ENCODE measurements at regions not wholly inside any gene's neighbourhood (a gene's known extent, or its start where the extent isn't known, plus 50 kb on each side); places are given as distances from the start of the nearest gene placed in this dataset.

DNA sequence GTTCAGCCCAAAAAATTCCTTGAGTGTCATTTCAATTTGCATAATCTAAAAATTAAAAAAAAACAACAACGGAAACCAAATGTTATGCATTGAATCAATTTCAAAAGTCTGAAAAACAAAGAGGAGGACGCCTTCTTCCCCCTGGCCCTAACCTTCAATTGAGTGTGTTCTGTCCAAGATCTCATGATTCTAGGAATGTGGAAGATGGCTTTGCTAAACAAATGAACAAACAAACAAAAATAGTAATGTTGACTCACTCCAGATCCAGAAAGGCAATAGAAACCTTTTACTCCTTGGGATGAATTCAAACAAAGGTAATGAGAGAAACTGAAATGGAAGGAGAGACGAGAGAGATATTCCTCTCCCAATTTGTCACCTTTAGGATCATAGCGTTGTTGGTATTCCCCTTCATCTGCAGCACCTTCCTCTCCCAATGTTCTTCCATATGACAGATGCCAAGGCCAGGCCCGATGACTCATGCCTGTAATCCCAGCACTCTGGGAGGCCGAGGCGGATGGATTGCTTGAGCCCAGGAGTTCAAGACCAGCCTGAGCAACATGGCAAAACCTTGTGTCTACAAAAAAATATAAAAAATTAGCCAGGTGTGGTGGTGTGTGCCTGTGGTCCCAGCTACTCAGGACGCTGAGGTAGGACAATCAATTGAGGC, 109.2 kb upstream of the ADGRF1 start:
- Histone ChIP-seq H4K20me1 (ENCODE audit: insufficient read depth, low read length) (no peaks in the 10 kb centered on the region), H3K36me3 (ENCODE audit: insufficient read depth, low read length) (no peaks in the 10 kb centered on the region), H3K4me1 (ENCODE audit: insufficient read depth, low read length) (peaks cover 11% of the 10 kb centered on the region), H2AFZ (ENCODE audit: low read length) (no peak overlapping the region), H3K79me2 (ENCODE audit: insufficient read depth, low read length) (no peaks in the 10 kb centered on the region), H3K4me3 (ENCODE audit: insufficient read depth, low read length) (no peak overlapping the region), H3K4me2 (ENCODE audit: insufficient read depth, low read length) (no peak overlapping the region), H3K27ac (ENCODE audit: low read depth, low read length) (no peak overlapping the region), H3K9me3 (ENCODE audit: low read depth, low read length) (no peaks in the 10 kb centered on the region), H3K27me3 (ENCODE audit: insufficient read depth, low read length) (peaks cover 3% of the 10 kb centered on the region)
- TF ChIP-seq, protein P1, sequence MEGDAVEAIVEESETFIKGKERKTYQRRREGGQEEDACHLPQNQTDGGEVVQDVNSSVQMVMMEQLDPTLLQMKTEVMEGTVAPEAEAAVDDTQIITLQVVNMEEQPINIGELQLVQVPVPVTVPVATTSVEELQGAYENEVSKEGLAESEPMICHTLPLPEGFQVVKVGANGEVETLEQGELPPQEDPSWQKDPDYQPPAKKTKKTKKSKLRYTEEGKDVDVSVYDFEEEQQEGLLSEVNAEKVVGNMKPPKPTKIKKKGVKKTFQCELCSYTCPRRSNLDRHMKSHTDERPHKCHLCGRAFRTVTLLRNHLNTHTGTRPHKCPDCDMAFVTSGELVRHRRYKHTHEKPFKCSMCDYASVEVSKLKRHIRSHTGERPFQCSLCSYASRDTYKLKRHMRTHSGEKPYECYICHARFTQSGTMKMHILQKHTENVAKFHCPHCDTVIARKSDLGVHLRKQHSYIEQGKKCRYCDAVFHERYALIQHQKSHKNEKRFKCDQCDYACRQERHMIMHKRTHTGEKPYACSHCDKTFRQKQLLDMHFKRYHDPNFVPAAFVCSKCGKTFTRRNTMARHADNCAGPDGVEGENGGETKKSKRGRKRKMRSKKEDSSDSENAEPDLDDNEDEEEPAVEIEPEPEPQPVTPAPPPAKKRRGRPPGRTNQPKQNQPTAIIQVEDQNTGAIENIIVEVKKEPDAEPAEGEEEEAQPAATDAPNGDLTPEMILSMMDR (IDR thresholded peaks at IDR 0.05; ENCODE audit: extremely low read depth, low read depth, low read length): no peak
- DNase-seq (ENCODE audit: insufficient read length, low spot score, missing footprints): peak; percentile 23

DNA sequence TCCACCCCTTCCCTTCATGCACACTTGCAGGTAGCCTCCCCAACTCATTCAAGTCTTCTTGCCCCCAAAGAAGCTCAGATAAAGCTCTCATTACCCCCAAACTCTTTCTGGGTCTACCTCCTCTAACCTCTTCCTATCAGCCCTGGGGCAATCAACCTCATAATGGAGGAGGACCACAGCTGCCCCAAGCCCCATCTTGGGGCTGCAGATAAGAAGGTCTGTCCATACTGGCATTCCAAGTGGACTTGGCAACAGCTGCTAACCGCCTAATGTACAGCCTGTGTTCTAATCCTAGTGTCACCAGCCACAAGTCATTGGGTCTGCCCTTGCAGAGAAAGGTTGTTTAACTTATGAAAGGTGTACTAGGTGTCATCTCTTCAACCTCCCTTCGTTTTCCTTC, 107.4 kb upstream of the ADGRF1 start:
- DNase-seq (ENCODE audit: insufficient read length, low spot score, missing footprints): no peak
- TF ChIP-seq, protein P1 (IDR thresholded peaks at IDR 0.05; ENCODE audit: extremely low read depth, low read depth, low read length): no peak
- Histone ChIP-seq H3K27ac (ENCODE audit: low read depth, low read length) (no peak overlapping the region), H3K4me3 (ENCODE audit: insufficient read depth, low read length) (no peak overlapping the region), H3K9me3 (ENCODE audit: low read depth, low read length) (no peaks in the 10 kb centered on the region), H3K36me3 (ENCODE audit: insufficient read depth, low read length) (no peaks in the 10 kb centered on the region), H4K20me1 (ENCODE audit: insufficient read depth, low read length) (no peaks in the 10 kb centered on the region), H3K4me1 (ENCODE audit: insufficient read depth, low read length) (peaks cover 19% of the 10 kb centered on the region), H2AFZ (ENCODE audit: low read length) (no peak overlapping the region), H3K4me2 (ENCODE audit: insufficient read depth, low read length) (no peak overlapping the region), H3K27me3 (ENCODE audit: insufficient read depth, low read length) (peaks cover 3% of the 10 kb centered on the region), H3K79me2 (ENCODE audit: insufficient read depth, low read length) (no peaks in the 10 kb centered on the region)

DNA sequence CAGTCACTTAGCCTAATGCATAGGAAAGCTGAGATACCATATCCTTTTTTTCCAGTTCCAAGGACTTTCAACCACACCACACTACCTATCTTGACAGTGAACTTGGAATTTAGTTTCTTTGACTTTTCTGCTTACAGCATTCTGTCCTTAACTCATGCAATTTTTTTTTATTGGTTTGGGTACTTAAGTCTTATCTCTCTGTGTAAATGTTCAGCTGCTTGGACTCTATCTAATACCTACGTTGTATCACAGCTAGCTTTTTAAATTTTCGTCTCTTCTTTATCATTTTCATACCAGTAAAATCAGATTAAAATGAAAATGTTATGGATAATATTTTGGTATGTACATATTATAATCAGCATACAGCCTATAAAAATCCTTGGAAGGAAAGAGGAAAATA, 106.9 kb upstream of the ADGRF1 start:
- H4K20me1 ChIP-seq (ENCODE audit: insufficient read depth, low read length): no peaks in the 10 kb centered on the region
- no peak for DNase-seq (ENCODE audit: insufficient read length, low spot score, missing footprints)

DNA sequence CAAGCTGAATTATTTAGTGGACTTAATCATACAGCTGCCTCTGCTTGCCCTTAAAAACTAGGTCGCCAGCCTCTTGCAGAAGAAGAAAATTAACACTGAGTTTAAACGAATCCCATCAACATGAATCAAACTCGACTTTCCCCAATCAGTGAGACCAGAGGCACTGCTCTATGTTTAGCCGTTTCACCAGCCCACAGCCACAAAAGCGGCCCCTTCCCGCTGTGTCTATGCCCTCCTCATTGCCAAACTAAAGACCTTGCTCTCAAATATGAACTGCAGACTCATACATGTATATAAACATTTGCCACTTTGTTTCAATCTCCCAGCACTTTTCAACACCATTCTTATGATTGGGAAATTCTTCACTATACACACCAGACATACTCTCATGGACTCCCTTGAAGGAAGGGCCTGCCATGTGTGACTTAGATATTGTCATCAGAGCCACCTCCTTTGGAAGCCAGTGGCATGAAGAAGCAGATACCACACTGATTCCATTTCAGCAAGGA, 105.8 kb upstream of the ADGRF1 start:
- H3K27ac ChIP-seq (ENCODE audit: low read depth, low read length): no peak overlapping the region
- TF ChIP-seq, protein P1 (IDR thresholded peaks at IDR 0.05; ENCODE audit: extremely low read depth, low read depth, low read length): no peak
- H3K9me3 ChIP-seq (ENCODE audit: low read depth, low read length): no peaks in the 10 kb centered on the region
- no peak overlapping the region for H3K4me2 ChIP-seq (ENCODE audit: insufficient read depth, low read length)
- peak overlapping the region; percentile 62 for H2AFZ ChIP-seq (ENCODE audit: low read length)
- no peaks in the 10 kb centered on the region for H3K36me3 ChIP-seq (ENCODE audit: insufficient read depth, low read length)
- no peak for DNase-seq (ENCODE audit: insufficient read length, low spot score, missing footprints)
- no peaks in the 10 kb centered on the region for H4K20me1 ChIP-seq (ENCODE audit: insufficient read depth, low read length)
- H3K79me2 ChIP-seq (ENCODE audit: insufficient read depth, low read length): no peaks in the 10 kb centered on the region
- H3K4me3 ChIP-seq (ENCODE audit: insufficient read depth, low read length): no peak overlapping the region
- H3K4me1 ChIP-seq (ENCODE audit: insufficient read depth, low read length): peaks cover 19% of the 10 kb centered on the region
- peaks cover 3% of the 10 kb centered on the region for H3K27me3 ChIP-seq (ENCODE audit: insufficient read depth, low read length)

More for the DNA sequence above, 106.9 kb upstream of the ADGRF1 start:
- H3K4me3 ChIP-seq (ENCODE audit: insufficient read depth, low read length): no peak overlapping the region
- no peak overlapping the region for H2AFZ ChIP-seq (ENCODE audit: low read length)
- H3K36me3 ChIP-seq (ENCODE audit: insufficient read depth, low read length): no peaks in the 10 kb centered on the region
- H3K27me3 ChIP-seq (ENCODE audit: insufficient read depth, low read length): peaks cover 3% of the 10 kb centered on the region
- H3K9me3 ChIP-seq (ENCODE audit: low read depth, low read length): no peaks in the 10 kb centered on the region
- H3K79me2 ChIP-seq (ENCODE audit: insufficient read depth, low read length): no peaks in the 10 kb centered on the region
- no peak overlapping the region for H3K4me2 ChIP-seq (ENCODE audit: insufficient read depth, low read length)
- peaks cover 19% of the 10 kb centered on the region for H3K4me1 ChIP-seq (ENCODE audit: insufficient read depth, low read length)
- TF ChIP-seq, protein P1 (IDR thresholded peaks at IDR 0.05; ENCODE audit: extremely low read depth, low read depth, low read length): no peak
- H3K27ac ChIP-seq (ENCODE audit: low read depth, low read length): no peak overlapping the region

Measured in osteoblast (primary cell).